ENCODE measurements at regions not wholly inside any gene's neighbourhood (a gene's known extent, or its start where the extent isn't known, plus 50 kb on each side); places are given as distances from the start of the nearest gene placed in this dataset.
A peak's percentile ranks its signal among the peaks of the same experiment; 100 is the strongest.

DNA sequence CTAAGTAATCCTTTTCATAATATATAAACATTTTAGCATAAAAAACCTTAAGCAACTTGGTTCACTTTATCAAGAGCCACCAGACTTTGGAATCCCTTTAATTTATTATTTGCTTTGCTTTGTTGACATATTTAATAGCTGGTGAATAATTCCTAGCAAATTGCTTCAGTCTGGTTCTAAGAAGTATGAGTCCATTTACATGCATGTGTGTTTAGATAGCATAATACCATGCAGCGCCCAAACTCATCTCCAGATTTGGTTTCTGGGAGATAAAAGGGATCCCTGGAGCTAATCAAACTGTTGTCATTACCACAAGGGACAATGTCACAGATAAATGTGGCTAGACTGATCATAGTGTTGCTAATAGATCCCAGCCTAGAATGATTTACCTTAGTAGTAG, 111.8 kb downstream of the TMEM144 start (continued):
- TF ChIP-seq, protein P1, sequence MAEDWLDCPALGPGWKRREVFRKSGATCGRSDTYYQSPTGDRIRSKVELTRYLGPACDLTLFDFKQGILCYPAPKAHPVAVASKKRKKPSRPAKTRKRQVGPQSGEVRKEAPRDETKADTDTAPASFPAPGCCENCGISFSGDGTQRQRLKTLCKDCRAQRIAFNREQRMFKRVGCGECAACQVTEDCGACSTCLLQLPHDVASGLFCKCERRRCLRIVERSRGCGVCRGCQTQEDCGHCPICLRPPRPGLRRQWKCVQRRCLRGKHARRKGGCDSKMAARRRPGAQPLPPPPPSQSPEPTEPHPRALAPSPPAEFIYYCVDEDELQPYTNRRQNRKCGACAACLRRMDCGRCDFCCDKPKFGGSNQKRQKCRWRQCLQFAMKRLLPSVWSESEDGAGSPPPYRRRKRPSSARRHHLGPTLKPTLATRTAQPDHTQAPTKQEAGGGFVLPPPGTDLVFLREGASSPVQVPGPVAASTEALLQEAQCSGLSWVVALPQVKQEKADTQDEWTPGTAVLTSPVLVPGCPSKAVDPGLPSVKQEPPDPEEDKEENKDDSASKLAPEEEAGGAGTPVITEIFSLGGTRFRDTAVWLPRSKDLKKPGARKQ (CRISPR knock-in tag; IDR thresholded peaks at IDR 0.05), result no peak
- no peak for TF ChIP-seq CCAR2 (IDR thresholded peaks at IDR 0.05; ENCODE audit: low read depth, low read length)
- TF ChIP-seq ZNF584 (CRISPR knock-in tag; IDR thresholded peaks at IDR 0.05; ENCODE audit: low read depth), result no peak
- no peak for TF ChIP-seq HIVEP1 (CRISPR knock-in tag; IDR thresholded peaks at IDR 0.05)
- TF ChIP-seq TAL1 (IDR thresholded peaks at IDR 0.05), result peak; percentile 62
- TF ChIP-seq, protein P2, sequence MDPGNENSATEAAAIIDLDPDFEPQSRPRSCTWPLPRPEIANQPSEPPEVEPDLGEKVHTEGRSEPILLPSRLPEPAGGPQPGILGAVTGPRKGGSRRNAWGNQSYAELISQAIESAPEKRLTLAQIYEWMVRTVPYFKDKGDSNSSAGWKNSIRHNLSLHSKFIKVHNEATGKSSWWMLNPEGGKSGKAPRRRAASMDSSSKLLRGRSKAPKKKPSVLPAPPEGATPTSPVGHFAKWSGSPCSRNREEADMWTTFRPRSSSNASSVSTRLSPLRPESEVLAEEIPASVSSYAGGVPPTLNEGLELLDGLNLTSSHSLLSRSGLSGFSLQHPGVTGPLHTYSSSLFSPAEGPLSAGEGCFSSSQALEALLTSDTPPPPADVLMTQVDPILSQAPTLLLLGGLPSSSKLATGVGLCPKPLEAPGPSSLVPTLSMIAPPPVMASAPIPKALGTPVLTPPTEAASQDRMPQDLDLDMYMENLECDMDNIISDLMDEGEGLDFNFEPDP (CRISPR knock-in tag; IDR thresholded peaks at IDR 0.05), result no peak
- TF ChIP-seq, protein P3, sequence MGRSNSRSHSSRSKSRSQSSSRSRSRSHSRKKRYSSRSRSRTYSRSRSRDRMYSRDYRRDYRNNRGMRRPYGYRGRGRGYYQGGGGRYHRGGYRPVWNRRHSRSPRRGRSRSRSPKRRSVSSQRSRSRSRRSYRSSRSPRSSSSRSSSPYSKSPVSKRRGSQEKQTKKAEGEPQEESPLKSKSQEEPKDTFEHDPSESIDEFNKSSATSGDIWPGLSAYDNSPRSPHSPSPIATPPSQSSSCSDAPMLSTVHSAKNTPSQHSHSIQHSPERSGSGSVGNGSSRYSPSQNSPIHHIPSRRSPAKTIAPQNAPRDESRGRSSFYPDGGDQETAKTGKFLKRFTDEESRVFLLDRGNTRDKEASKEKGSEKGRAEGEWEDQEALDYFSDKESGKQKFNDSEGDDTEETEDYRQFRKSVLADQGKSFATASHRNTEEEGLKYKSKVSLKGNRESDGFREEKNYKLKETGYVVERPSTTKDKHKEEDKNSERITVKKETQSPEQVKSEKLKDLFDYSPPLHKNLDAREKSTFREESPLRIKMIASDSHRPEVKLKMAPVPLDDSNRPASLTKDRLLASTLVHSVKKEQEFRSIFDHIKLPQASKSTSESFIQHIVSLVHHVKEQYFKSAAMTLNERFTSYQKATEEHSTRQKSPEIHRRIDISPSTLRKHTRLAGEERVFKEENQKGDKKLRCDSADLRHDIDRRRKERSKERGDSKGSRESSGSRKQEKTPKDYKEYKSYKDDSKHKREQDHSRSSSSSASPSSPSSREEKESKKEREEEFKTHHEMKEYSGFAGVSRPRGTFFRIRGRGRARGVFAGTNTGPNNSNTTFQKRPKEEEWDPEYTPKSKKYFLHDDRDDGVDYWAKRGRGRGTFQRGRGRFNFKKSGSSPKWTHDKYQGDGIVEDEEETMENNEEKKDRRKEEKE (IDR thresholded peaks at IDR 0.05; ENCODE audit: borderline replicate concordance in 1 of 2, control insufficient read depth in 1 of 2, low read depth in 2 of 2, low read length in 1 of 2), result no peak
- no peak for TF ChIP-seq HDAC8 (tag; IDR thresholded peaks at IDR 0.05)
- no peak for TF ChIP-seq NFIX (CRISPR knock-in tag; IDR thresholded peaks at IDR 0.05; ENCODE audit: low read depth)
- TF ChIP-seq THRAP3 (IDR thresholded peaks at IDR 0.05; ENCODE audit: borderline replicate concordance), result no peak
- TF ChIP-seq, protein P4, sequence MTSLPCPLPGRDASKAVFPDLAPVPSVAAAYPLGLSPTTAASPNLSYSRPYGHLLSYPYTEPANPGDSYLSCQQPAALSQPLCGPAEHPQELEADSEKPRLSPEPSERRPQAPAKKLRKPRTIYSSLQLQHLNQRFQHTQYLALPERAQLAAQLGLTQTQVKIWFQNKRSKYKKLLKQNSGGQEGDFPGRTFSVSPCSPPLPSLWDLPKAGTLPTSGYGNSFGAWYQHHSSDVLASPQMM (CRISPR knock-in tag; IDR thresholded peaks at IDR 0.05), result no peak
- peak; percentile 56 for TF ChIP-seq ARID1B (IDR thresholded peaks at IDR 0.05)
- TF ChIP-seq, protein P5, sequence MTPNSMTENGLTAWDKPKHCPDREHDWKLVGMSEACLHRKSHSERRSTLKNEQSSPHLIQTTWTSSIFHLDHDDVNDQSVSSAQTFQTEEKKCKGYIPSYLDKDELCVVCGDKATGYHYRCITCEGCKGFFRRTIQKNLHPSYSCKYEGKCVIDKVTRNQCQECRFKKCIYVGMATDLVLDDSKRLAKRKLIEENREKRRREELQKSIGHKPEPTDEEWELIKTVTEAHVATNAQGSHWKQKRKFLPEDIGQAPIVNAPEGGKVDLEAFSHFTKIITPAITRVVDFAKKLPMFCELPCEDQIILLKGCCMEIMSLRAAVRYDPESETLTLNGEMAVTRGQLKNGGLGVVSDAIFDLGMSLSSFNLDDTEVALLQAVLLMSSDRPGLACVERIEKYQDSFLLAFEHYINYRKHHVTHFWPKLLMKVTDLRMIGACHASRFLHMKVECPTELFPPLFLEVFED (CRISPR knock-in tag; conservative IDR thresholded peaks at IDR 0.05), result no peak
- TF ChIP-seq MAFG (tag; conservative IDR thresholded peaks at IDR 0.05), result no peak
- TF ChIP-seq MEIS2 (IDR thresholded peaks at IDR 0.05; ENCODE audit: partially characterized antibody), result peak; percentile 58
- TF ChIP-seq GATA2 (CRISPR knock-in tag; IDR thresholded peaks at IDR 0.05), result no peak
- TF ChIP-seq XRCC3 (IDR thresholded peaks at IDR 0.05), result no peak
- TF ChIP-seq ADNP (tag; IDR thresholded peaks at IDR 0.05), result no peak
- TF ChIP-seq SMAD3 (CRISPR knock-in tag; conservative IDR thresholded peaks at IDR 0.05), result no peak
- no peak for TF ChIP-seq SIX5 (IDR thresholded peaks at IDR 0.05; ENCODE audit: borderline replicate concordance in 1 of 2, insufficient read depth in 1 of 2, low read depth in 1 of 2, low read length in 2 of 2)
- no peak for TF ChIP-seq ZNF146 (CRISPR knock-in tag; IDR thresholded peaks at IDR 0.05; ENCODE audit: unreplicated experiment)
